Stimulated activated naive CD4-positive, alpha-beta T cell treated with Interleukin-2 at 50 U/mL for 16 hours (primary cell): ENCODE measurements at regions not wholly inside any gene's neighbourhood (a gene's known extent, or its start where the extent isn't known, plus 50 kb on each side); places are given as distances from the start of the nearest gene placed in this dataset.
"Not testable (repeated sequence)": the region's sequence is repeated elsewhere in the genome, so short reads cannot be mapped to it uniquely, and the experiment has no call there.

Experiments used
- DNase-seq: peaks from one replicate; lab custom pipeline; 2025; lab: John Stamatoyannopoulos, UW

- not testable (repeated sequence) for DNase-seq
These were observed 183.0 kb downstream of the HACE1 start for GRCh38 chr6:104676679-104677078.

GRCh38 chr6:104675161-104675560, 184.6 kb downstream of the HACE1 start:
- DNase-seq, result not testable (repeated sequence)

- not testable (repeated sequence) for DNase-seq
These were observed 186.6 kb downstream of the HACE1 start for GRCh38 chr6:104673078-104673477.

GRCh38 chr6:104671591-104671891, 188.2 kb downstream of the HACE1 start:
- not testable (repeated sequence) for DNase-seq

- not testable (repeated sequence) for DNase-seq
These were observed 188.7 kb downstream of the HACE1 start for GRCh38 chr6:104670834-104671590.

GRCh38 chr6:104669483-104669882, 190.2 kb downstream of the HACE1 start:
- DNase-seq, result no peak

- DNase-seq, result no peak
These were observed 203.5 kb downstream of the HACE1 start for GRCh38 chr6:104656235-104656634.

GRCh38 chr6:104653781-104654180, 205.9 kb downstream of the HACE1 start:
- DNase-seq, result no peak

- DNase-seq, result no peak
These were observed 211.4 kb downstream of the HACE1 start for GRCh38 chr6:104648347-104648746.

- no peak for DNase-seq
These were observed 214.9 kb downstream of the HACE1 start for GRCh38 chr6:104644848-104645247.

GRCh38 chr6:104642871-104643270, 216.8 kb downstream of the HACE1 start:
- no peak for DNase-seq

- DNase-seq, result no peak
These were observed 219.0 kb downstream of the HACE1 start for GRCh38 chr6:104640761-104641160.

GRCh38 chr6:104640150-104640700, 219.5 kb downstream of the HACE1 start:
- no peak for DNase-seq

GRCh38 chr6:104639668-104640067, 220.1 kb downstream of the HACE1 start:
- DNase-seq, result no peak

- no peak for DNase-seq
These were observed 220.9 kb downstream of the HACE1 start for GRCh38 chr6:104638841-104639290.

- DNase-seq, result no peak
These were observed 226.6 kb downstream of the HACE1 start for GRCh38 chr6:104633125-104633524.

- DNase-seq, result no peak
These were observed 227.1 kb downstream of the HACE1 start for GRCh38 chr6:104632588-104632987.

GRCh38 chr6:104630955-104631354, 228.8 kb downstream of the HACE1 start:
- DNase-seq, result no peak

- no peak for DNase-seq
These were observed 229.2 kb downstream of the HACE1 start for GRCh38 chr6:104630522-104630921.

GRCh38 chr6:104629826-104630225, 229.9 kb downstream of the HACE1 start:
- no peak for DNase-seq

- no peak for DNase-seq
These were observed 234.2 kb downstream of the HACE1 start for GRCh38 chr6:104625536-104625935.

- no peak for DNase-seq
These were observed 236.5 kb downstream of the HACE1 start for GRCh38 chr6:104623052-104623690.

GRCh38 chr6:104621396-104621795, 238.3 kb downstream of the HACE1 start:
- no peak for DNase-seq
